ENCODE measurements at regions not wholly inside any gene's neighbourhood (a gene's known extent, or its start where the extent isn't known, plus 50 kb on each side); places are given as distances from the start of the nearest gene placed in this dataset.

DNA sequence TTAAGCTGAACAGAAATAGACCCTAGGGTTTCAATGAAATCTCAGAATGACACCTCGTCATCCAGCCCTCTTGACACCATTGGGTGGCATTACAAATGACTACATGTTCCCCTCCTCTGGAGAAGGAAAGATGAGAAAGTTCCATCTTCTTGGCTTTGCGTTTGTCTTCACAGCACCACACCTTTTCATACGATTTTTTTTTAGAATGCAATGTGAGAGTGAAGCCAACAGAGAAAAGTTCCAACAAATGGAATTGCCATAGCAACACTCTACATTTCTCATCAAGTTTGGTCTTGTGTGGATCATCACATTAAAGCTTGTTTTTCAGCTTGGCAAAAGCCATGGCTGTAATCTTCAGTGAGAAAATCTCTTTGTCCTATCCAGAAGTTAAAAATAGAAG lies 183.4 kb upstream of the SNX7 start:
- no peak for FAIRE-seq

DNA sequence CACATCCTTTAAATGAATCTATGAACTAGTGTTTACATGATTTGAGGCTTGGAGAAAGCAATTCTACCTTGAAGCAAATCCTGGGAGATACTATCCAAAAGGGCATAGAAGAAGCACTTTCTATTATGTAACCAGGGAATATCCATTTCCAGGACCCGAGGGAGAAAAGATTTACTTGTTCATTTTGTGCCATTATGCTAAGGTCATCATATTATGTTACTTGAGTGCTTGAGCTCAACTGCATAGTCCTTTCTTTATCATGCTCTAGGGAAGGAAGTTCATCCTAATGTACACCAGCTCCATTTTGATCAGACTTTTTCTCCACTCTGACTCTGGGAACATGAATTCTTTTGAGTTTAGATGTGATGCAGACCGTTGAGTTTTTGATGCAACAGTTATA lies 188.6 kb upstream of the SNX7 start:
- no peak for FAIRE-seq

DNA sequence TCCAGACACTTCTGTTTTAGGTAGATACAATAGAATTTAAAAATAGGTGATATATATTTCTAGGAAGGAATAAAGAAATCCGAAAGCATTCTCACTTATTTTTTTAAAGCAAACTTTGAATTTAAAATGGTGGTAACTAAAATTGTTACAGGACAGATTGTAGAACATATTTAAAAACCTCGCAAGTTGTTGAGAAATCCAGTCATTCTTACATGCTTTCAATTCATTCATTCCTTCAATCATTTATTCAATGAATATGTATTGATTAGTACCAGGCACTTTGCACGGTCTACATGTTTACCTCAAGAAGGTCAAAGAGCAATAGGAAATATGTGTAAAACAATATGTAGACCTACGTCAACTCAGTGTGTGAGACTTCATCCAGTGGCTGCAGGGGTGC lies 189.9 kb upstream of the SNX7 start:
- no peak for FAIRE-seq

DNA sequence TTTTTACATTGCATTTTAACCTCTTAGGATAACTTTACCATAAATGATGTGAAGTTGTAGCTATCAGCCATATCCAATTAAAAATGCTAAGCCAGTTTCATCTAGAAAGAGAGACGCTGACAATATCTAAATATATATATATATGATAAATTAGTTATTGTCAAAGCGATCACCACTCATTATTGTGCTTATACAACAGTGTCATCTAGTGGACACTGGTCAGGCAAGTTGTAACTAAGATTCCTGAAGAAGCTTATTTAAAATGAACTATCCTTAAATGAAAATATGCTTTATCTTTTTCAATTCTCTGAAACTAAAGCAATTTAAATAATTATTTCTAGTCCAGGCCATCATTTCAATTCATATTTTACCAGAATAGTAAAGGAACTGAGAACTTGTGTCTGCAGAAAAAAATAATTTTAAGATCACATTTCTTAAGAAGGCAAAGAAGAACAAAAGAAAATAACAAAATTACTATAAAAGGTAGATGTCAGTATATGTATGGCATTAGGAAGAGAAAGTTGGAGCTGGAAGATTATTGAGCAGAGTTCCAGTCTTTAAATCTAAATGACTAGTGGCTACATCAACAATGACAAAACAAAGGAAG lies 193.3 kb upstream of the SNX7 start:
- FAIRE-seq: no peak

DNA sequence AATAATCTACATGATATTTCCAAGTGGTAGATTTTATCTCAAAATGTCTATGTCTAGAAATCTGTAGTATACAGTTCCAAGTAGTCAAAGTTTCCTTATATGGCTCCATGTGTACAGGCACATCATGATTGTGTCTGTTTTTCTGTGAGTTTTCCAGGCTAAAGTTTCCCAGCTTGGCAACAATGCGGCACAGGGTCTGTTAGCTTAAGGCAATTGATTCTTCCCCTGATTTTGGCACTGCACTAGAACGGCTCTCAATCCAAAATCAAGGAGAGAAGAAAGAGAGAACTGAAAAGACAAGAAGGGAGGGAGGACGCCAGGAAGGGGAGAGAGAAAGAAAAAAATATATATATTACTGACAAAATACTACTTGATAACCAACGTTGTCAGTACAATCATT lies 193.9 kb upstream of the SNX7 start:
- no peak for FAIRE-seq

DNA sequence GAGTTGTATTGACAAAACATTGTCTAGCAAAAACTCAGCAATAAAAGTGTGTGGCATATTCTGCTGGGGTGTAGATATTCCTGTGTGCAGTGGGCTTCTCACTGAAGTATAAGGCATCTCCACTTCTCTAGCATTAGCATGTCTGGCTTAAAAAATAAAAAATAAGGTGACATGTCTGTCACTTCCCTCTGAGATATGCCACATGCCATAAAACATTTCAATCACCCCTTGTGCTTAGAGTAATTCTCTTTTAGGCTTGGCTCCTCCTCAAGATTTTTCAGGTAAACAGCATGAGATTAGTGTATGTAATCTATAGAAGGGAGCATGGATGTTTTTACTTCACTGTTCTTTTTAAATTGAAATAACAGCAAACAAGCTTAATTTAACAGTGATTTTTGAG lies 194.4 kb upstream of the SNX7 start:
- no peak for FAIRE-seq

DNA sequence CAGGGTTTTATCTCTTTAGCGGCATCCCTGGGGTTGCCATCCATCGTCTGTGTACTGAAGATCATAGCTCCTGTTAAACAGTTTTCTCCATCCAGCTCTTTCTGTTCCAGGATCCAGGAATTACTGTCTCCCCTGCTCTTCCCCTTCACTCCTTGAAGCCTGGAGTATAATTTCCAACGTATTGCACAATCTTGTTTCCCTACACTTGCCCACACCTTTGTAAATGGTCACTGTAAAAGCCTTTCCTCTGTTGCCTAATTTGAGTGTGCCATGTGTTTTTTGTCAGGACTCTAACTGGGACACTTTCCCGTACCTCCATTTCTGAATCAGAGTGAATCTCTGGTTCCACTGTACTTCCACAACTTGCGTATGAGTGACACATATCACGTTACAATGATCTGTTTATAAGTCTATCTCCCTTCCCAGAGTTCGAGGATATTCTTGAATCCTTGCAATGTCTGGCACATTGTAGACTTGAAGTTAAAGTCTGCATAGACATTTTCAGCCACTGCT lies 199.6 kb upstream of the SNX7 start:
- no peak for FAIRE-seq

DNA sequence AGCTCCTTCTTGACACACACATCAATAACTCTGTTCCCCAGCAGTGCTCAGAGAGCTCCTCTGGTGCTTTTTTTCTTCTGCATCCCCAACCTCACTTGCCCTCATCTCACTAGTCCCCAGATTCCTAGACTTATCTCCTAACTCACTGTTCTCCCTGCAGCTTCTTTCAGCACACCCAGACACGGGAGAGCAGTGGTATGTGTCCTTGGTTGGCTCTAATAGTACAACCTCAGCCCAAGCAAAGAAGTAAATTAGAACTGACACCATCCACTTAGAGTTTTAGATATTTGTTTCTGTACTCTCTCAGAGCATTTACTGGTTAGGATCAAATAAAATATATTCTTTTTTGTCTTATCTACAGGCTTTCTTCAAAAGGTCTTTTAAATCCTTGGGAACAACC lies 201.4 kb upstream of the SNX7 start:
- no peak for FAIRE-seq

DNA sequence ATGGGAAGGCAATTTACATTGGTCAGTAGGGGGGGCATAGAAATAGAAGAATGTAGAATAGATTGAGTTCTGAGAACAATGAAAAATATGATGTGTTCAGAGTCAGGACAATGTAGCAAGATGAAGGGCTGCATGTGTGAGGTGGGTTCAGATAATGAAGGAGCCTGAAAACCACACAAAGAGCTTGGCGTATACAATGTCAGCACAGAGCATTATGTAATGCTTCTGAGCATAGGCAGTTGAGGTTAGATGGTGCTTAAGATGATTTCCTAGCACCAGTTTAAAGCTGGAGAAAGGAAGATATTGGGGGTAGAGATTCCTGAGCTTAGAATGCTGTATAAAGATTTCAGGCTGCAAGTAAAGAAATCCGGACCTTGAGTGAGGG lies 202.0 kb upstream of the SNX7 start:
- no peak for FAIRE-seq

DNA sequence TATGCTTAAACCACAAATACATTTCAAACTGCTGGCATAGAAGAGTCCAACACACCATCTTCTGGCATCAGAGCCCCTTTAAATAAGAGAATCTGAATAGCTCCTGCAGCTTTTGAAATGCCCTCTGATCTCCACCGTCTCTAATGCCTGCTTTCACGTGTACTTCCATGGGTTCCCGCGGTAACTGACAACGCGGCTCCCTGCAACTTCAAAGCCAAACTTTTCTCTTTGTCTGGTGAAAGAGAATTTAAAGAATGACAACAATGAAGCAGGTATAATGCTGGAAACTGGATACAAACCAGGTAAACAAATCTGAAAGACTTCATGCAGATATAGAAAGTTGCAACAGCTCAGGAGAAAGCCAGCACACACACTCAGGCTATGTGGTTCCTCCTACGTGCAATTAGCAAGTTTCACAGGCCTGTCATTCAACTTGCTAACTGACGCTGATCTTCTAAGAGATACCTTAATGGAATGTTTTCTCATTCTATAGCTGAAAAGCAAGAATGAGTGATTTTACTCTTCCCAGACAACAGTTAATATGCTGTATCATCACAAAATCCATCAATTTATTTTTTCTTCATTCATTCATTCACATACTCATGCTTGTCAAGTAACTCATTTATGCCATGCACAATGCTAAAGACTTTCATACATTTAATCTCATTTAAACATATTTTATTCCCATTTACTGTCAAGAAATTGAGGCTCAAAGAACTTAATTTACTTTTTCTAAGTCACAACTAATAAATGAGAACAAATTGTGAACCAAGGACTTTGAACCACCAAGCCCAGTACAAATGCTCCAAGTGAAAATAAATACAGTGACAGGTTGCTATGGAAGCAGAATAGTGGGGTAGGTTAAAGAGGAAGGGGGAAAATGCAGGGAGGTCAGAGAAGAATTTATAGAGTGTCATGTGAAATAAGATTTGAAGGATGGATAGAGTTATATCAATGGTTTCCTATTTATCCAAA lies 202.7 kb upstream of the SNX7 start:
- no peak for FAIRE-seq

DNA sequence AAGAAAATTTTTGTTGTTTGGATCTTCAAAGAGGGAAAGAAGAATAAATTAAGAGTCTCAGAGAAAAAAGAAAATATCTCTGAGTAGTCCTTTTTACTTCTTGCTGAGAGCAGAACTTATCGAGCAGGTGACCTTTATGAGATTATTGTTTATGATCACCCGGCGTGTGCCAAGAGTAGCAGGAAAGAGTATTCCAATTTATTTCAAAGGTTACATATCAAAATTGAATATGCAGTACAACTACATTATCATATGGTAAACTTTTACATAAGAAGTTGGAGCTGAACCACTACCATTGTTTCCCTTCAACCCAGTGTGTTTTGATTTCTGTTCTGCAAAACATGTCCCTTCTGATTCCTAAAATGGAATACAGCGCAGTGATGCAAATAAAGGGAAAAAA lies 204.3 kb upstream of the SNX7 start:
- no peak for FAIRE-seq

DNA sequence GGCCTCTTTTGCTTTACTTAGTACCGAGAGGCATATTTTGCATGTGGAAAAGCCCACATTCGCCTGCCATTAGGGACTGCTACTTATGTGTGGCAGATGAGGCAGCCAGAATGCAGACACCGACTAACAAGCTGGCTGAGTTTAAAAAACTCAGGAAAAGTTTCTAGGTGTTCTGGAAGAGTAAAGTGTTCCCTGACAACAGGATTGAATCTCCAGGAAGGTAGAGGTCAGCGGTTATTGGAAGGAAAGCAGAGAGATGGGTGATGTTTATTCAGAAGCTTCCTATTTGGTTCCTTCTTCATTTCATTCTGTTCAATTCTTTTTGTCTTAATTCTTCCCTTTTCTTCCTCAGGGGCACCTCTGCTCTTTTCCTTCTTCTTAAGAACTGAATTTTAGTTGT lies 206.9 kb upstream of the SNX7 start:
- FAIRE-seq: no peak

DNA sequence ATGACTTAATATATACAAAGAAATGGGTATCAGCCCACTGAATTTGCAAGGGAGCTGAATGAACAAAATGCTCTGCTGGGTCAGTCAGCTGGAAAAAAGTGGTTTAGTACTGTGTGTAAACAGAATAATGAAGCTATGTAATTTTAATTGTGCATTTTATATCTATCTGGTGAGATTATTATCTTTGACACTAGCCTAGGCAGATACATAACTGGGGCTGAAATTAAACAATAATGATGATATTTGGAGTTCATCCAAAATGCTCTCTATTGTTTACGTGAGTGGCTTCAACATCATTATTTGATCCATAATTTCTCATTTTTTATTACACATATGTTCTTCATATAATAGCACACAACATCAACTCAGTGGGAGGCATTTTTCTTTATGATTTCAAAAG lies 208.5 kb upstream of the SNX7 start:
- no peak for FAIRE-seq

DNA sequence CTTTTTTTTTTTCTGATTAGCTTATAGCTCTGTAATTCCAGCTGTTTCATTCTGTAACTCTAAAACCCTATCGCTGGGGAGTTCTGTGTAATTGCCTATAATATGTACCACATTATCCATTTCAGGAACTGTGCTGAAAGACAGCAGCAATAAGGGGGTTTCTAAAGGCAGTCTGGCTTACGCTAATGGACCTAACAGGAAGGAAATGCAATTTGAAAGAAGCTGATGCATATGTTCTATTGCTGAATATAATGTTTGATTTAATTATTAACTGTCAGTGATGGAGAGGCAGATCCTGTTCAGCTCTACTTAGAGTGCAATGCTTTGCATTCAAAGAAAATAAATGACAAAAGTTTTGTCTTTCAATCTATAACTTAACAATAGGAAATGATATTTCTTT lies 209.4 kb upstream of the SNX7 start:
- FAIRE-seq: no peak

DNA sequence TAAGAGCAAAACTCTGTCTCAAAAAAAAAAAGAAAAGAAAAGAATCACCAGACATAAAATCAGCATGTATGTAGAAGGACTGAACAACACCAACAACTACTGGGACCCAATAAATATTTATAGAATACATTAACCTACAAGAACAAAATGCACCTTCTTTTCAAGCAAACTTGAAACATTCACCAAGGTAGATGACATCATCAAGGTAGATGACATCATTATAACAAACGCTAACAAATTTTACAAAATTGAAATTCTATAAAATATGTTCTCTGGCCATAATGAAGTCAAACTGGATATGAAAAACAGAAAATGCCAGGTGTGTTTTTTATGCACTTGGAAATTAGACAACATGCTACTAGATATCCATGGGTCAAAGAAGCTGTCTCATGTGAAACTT lies 220.2 kb upstream of the SNX7 start:
- FAIRE-seq: no peak

DNA sequence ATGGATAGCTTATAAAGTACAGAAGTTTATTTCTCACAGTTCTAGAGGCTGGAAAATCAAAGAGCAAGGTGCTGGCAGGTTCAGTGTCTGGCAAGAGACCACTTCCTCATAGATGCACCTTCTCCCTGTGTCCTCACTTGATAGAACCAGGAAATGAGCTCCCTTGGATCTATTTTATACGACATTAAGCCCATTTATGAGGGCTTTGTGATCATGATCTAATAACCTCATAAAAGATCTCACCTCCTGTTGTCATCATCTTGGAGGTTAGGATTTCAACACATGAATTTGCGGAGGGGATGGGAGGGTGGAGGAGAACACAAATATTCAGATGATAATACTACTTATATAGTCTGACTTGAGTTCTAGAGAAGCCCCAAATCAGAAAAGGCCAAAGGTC lies 222.1 kb upstream of the SNX7 start:
- FAIRE-seq: no peak

DNA sequence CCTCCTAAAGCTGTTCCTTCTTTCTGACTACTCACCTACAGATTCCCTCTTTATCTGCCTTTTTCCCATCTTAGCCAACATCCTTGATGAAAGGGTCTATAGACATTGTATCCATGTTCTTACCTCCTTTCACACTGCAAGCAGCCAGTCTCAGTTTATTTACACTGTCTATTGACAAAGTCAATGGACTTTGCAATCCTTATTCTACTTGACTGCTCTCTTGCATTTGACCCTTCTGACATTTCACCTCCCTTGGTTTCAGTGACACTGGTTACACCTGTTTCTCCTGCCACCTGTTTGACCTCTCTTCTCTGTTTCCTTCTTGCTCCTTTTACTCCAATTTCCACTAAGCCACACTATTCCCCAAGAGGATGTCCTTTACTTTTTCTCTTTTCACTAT lies 224.0 kb upstream of the SNX7 start:
- no peak for FAIRE-seq

DNA sequence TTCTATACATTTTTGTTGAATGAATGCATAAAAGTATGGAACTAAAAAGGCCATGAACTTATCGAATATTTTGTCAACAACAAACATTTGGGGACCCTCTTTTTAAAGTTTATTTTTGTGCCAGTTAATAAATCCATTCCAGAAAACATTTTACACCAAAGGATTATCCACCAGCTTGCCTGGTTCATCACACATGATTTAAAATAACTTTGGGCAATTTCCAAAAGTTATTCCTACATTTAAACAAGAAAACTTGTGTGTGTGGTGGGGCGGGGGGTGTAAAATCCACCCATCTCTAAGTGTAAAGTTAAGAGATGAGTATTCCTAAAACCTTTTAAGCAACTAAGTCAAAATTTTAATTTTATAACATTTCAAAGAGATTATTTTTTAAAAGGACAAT lies 224.5 kb upstream of the SNX7 start:
- FAIRE-seq: no peak

DNA sequence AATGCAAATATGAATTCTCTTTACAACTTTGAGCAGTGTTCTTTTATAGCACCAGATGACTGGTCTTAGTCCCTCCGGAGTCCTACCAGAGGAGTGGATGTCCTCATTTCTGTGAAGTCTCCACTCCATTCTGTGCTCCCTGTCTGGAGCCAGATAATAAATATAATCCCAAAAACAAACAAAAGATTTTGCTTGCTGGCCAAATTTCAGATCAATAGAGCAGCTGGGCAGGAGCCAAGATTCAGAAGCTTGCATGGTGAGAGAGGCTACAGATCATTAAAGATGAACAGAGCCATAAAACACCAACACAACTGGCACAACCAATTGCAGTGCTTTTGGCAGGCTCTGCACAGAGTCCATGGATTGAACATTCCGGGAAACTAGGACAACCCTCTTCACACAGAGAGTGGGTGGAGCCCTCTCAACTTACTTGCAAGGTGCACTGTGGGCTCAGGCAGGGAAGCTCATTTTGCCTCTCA lies 231.5 kb upstream of the SNX7 start:
- no peak for FAIRE-seq

DNA sequence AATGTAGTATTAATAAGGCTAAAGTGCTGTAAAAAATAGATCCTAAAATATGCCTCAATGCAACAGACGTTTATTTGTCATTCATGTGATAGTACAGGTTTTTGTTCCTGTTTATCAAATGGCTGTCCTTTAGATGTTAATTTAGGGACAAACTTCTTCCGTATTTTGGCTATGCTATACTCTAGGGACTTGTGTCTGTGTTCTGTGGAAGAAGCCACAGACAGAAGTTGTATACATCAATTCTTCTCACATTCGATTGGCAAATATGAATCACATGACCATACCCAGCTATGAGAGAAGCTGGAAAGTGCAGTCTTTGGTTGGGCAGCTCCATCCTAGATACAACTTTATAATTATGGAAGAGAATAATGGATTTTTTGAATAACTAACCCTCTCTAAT lies 232.7 kb upstream of the SNX7 start:
- FAIRE-seq: no peak

DNA sequence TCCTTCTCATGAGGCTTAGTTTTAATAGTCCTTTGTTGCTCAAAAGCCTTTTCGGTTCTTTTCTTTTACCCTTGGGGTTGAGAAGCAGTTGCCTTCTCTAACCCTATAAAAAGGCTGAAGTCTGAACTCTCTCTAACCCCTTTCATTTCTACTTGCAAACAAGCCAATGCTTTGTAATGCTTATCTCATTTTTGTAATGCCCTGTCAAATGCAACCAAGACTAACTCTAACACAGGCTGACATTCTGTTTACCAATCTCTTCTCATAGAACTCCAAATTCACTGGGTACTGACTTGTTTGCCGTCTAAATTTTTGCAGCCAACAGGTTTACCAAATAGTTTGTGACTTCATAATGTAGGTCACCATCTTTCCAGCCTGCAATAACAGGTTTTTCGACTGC lies 233.9 kb upstream of the SNX7 start:
- FAIRE-seq: no peak

DNA sequence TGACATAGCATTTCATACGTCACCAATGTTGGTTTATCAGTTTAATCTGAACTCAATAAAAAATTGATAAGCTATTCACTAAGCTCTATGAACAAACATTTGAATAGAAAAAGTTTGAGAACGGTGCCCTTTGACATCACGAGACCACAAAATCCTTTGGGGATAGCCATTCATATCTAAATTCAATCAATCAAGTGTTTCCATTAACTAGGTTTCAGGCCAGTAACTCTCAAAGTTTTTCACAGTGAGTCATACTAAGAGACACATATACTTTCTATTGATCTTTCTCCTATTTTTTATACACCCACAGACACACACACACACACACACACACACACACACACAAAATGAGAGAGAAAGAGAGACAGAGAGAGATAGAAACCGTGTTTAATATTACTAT lies 235.4 kb upstream of the SNX7 start:
- FAIRE-seq: no peak

DNA sequence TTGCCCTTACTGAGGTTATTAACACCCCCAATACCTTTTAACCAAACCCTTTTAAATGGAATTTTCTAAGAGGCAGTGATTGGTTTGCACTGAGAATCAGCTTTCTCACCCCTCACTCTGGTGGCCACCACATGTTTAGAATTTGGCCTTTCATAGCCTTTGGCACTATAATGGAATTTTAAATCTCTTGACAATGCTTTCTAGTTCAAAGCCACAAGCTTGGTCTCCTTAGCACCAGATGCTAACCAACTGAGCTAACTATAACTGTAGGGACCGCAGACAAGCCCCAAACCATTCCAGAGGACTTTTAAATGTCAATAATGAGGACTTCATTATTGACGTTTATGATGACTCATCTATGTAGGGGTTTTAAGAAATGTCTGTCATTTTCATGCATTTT lies 238.7 kb upstream of the SNX7 start:
- no peak for FAIRE-seq

DNA sequence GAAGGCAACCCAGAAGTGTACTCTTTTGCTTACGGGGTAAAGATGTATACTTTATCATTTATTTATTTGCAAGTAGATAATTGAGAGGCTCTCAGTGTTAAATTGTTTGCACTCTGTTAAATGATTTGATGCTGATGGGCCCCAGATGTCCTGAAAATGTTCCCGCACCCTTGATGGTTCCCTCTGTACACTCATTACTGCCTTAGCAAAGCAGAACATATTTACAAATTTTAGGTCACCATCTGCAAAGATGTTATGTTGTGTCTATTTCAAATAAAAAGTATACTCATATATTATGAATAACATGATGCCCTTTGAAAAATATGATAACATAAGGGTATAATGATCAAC lies 240.5 kb upstream of the SNX7 start:
- FAIRE-seq: no peak
